Smooth muscle cell (in vitro differentiated cells): ENCODE measurements at regions not wholly inside any gene's neighbourhood (a gene's known extent, or its start where the extent isn't known, plus 50 kb on each side); places are given as distances from the start of the nearest gene placed in this dataset.
"Not testable (repeated sequence)": the region's sequence is repeated elsewhere in the genome, so short reads cannot be mapped to it uniquely, and the experiment has no call there.

Source experiments
- DNase-seq: peaks from one replicate; lab custom pipeline; 2025; ENCODE audit not compliant: unreplicated experiment; lab: John Stamatoyannopoulos, UW
- H2AFZ ChIP-seq: fragments of 200-600 bp; sonication (generic); 2 replicates; pipeline ENCODE4 v1.6.0; 2016; ENCODE audit warnings: antibody characterized with exemption, low read depth, mild to moderate bottlenecking
- H3F3A ChIP-seq: fragments of 200-600 bp; sonication (generic); 2 replicates; pipeline ENCODE4 v1.6.0; 2017; ENCODE audit warnings: antibody characterized with exemption, low read depth
- H3K27ac ChIP-seq: fragments of 200-600 bp; sonication (generic); 2 replicates; pipeline ENCODE4 v1.5.1; 2016; ENCODE audit warnings: low read depth, mild to moderate bottlenecking
- H3K27me3 ChIP-seq: fragments of 200-600 bp; sonication (generic); 2 replicates; pipeline ENCODE4 v1.6.1; 2016; ENCODE audit warnings: low read depth, mild to moderate bottlenecking
- H3K36me3 ChIP-seq: fragments of 200-600 bp; sonication (generic); 2 replicates; pipeline ENCODE4 v1.5.1; 2016; ENCODE audit warnings: low read depth
- H3K4me1 ChIP-seq: fragments of 200-600 bp; sonication (generic); 2 replicates; pipeline ENCODE4 v1.5.1; 2016; ENCODE audit warnings: low read depth
- H3K4me2 ChIP-seq: fragments of 200-600 bp; sonication (generic); 2 replicates; pipeline ENCODE4 v1.6.0; 2016; ENCODE audit warnings: mild to moderate bottlenecking
- H3K4me3 ChIP-seq: fragments of 200-600 bp; sonication (generic); 2 replicates; pipeline ENCODE4 v1.5.1; 2016; ENCODE audit warnings: mild to moderate bottlenecking
- H3K79me2 ChIP-seq: fragments of 200-600 bp; sonication (generic); 2 replicates; pipeline ENCODE4 v1.6.0; 2016; ENCODE audit warnings: low read depth, mild to moderate bottlenecking
- H3K9ac ChIP-seq: fragments of 200-600 bp; sonication (generic); 2 replicates; pipeline ENCODE4 v1.6.0; 2016; ENCODE audit warnings: low read depth
- H3K9me3 ChIP-seq: fragments of 200-600 bp; sonication (generic); replicated peaks from 2 replicates; pipeline ENCODE4 v1.5.1; 2016; ENCODE audit warnings: low read depth
- H4K20me1 ChIP-seq: fragments of 200-600 bp; sonication (generic); 2 replicates; pipeline ENCODE4 v1.6.0; 2016; ENCODE audit warnings: low read depth
- WGBS: methylation state at CpG from one replicate; pipeline ENCODE4 v1.1.7; 2016; ENCODE audit warnings: low lambda C conversion rate; 5-methylcytosine and 5-hydroxymethylcytosine counted together
- TF ChIP-seq, protein P1 (sequence below): fragments of 200-600 bp; sonication (generic); IDR thresholded peaks from 2 replicates; pipeline ENCODE4 v1.5.1; 2017; ENCODE audit warnings: borderline replicate concordance, mild to moderate bottlenecking, antibody characterized with exemption; ENCODE audit not compliant: insufficient read depth, poor library complexity, severe bottlenecking

DNA sequence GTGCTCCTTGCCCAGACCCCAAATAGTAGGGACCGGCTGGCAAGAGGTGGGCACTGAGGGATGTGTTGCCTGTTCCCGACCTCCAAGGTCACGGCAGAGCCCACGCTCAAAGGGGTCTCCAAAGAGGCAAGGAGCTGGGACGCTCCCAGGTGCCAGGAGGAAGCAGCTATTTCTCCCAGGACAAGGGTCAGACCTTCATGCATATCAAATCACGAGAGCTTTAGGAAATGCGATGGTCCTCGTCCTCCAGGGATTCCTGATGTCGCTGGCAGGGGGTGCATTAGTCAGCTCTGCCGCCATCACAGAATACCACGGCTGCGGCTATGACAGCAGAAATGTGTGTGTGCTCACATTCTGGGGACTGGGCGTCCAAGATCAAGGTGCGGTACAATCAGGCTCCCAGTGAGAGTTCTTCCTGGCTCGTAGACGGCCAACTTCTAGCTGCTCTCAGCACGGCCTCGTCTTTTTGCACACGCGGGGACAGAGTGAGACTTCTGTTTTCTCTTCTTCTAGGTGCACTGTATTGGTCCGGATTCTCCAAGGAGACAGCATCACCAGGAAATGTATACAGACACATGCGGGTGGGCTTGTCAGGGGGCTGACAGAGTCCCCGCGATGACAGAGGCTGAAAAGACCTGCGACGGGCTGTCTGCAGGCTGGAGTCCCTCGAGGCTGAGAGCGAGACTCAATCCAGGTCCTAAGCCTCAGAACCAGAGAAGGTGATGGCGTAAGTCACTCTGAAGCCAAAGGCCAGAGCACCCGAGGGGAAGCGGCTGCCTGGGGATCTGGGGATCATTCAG, 81.6 kb downstream of the SHANK2 start:
- H3K4me3 ChIP-seq = no peak overlapping the region
- H3K9ac ChIP-seq = no peak overlapping the region
- H3K27ac ChIP-seq = no peak overlapping the region
- 91% methylated on average over 31 of the region's 31 CpGs for WGBS
- no peaks in the 10 kb centered on the region for H3K79me2 ChIP-seq
- H3K4me2 ChIP-seq = no peak overlapping the region
- no peaks in the 10 kb centered on the region for H3K4me1 ChIP-seq
- no peaks in the 10 kb centered on the region for H3K9me3 ChIP-seq
- no peaks in the 10 kb centered on the region for H3K27me3 ChIP-seq
- no peak for DNase-seq
- TF ChIP-seq, protein P1, sequence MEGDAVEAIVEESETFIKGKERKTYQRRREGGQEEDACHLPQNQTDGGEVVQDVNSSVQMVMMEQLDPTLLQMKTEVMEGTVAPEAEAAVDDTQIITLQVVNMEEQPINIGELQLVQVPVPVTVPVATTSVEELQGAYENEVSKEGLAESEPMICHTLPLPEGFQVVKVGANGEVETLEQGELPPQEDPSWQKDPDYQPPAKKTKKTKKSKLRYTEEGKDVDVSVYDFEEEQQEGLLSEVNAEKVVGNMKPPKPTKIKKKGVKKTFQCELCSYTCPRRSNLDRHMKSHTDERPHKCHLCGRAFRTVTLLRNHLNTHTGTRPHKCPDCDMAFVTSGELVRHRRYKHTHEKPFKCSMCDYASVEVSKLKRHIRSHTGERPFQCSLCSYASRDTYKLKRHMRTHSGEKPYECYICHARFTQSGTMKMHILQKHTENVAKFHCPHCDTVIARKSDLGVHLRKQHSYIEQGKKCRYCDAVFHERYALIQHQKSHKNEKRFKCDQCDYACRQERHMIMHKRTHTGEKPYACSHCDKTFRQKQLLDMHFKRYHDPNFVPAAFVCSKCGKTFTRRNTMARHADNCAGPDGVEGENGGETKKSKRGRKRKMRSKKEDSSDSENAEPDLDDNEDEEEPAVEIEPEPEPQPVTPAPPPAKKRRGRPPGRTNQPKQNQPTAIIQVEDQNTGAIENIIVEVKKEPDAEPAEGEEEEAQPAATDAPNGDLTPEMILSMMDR = no peak
- H3K36me3 ChIP-seq = no peaks in the 10 kb centered on the region
- H4K20me1 ChIP-seq = no peaks in the 10 kb centered on the region
- no peaks in the 10 kb centered on the region for H3F3A ChIP-seq
- H2AFZ ChIP-seq = no peak overlapping the region

DNA sequence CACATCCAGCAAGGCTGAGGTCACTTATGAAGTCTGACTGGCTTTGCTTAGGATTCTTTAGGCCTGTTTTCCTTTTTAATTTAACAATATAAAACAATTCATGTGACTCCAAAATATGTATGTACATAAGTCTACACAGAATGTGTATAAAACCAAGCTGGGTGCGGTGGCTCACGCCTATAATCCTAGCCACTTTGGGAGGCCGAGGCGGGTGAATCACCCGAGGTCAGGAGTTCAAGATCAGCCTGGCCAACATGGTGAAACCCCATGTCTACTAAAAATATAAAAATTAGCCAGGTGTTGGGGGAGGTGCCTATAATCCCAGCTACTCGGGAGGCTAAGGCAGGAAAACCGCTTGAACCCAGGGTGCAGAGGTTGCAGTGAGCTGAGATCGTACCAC, 83.1 kb downstream of the SHANK2 start:
- Histone ChIP-seq H3K36me3 (no peaks in the 10 kb centered on the region), H3K79me2 (no peaks in the 10 kb centered on the region), H3F3A (no peaks in the 10 kb centered on the region), H3K9ac (no peak overlapping the region), H2AFZ (no peak overlapping the region), H3K4me1 (no peaks in the 10 kb centered on the region), H3K9me3 (no peaks in the 10 kb centered on the region), H4K20me1 (no peaks in the 10 kb centered on the region), H3K4me2 (no peak overlapping the region), H3K27ac (no peak overlapping the region), H3K4me3 (no peak overlapping the region), H3K27me3 (no peaks in the 10 kb centered on the region)
- WGBS = 93% methylated on average over 8 of the region's 8 CpGs
- TF ChIP-seq, protein P1 = no peak
- no peak for DNase-seq

DNA sequence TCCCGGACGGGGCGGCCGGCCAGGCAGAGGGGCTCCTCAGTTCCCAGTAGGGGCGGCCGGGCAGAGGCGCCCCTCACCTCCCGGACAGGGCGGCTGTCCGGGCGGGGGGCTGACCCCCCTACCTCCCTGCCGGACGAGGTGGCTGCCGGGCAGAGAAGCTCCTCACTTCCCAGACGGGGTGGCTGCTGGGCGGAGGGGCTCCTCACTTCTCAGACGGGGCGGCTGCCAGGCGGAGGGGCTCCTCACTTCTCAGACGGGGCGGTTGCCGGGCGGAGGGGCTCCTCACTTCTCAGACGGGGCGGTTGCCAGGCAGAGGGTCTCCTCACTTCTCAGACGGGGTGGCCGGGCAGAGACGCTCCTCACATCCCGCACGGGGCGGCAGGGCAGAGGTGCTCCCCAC, 84.6 kb downstream of the SHANK2 start:
- WGBS = 90% methylated on average over 6 of the region's 31 CpGs

DNA sequence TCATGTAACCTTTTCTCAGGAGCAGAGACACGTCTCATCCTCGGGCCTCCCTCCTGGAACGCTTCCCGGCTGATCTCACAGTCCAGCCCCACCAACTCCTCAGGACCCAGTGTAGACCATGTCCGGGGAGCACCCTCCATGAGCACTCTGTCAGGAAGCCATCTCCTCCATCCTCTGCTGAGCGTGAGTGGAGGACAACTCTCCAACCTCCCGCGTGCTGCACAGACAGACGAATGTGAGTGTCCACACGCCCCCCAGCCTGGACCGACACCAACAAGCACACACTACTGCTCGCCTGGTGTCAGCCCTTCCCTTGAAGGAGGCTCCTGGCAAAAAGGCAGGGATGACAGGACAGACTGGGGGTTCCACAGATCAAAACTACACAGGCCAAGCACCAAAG, 86.6 kb downstream of the SHANK2 start:
- no peaks in the 10 kb centered on the region for H3K9me3 ChIP-seq
- no peak overlapping the region for H3K9ac ChIP-seq
- H3K79me2 ChIP-seq = no peaks in the 10 kb centered on the region
- no peaks in the 10 kb centered on the region for H3K4me1 ChIP-seq
- H2AFZ ChIP-seq = no peak overlapping the region
- WGBS = 96% methylated on average over 12 of the region's 12 CpGs
- TF ChIP-seq, protein P1 = no peak
- no peaks in the 10 kb centered on the region for H3K36me3 ChIP-seq
- no peak overlapping the region for H3K27ac ChIP-seq
- no peaks in the 10 kb centered on the region for H3K27me3 ChIP-seq
- H3F3A ChIP-seq = no peaks in the 10 kb centered on the region
- H4K20me1 ChIP-seq = no peaks in the 10 kb centered on the region
- DNase-seq = no peak
- no peak overlapping the region for H3K4me2 ChIP-seq
- H3K4me3 ChIP-seq = no peak overlapping the region

More for the DNA sequence above, 84.6 kb downstream of the SHANK2 start:
- H3K27ac ChIP-seq, DNase-seq, H2AFZ ChIP-seq, H3K27me3 ChIP-seq, H3K9me3 ChIP-seq, H3K79me2 ChIP-seq, H3K4me3 ChIP-seq, H3K4me1 ChIP-seq, H3K9ac ChIP-seq, H4K20me1 ChIP-seq, H3K4me2 ChIP-seq, H3F3A ChIP-seq, H3K36me3 ChIP-seq: not testable (repeated sequence)
